Left ventricle myocardium inferior (tissue), 1 donor: ENCODE measurements at regions not wholly inside any gene's neighbourhood (a gene's known extent, or its start where the extent isn't known, plus 50 kb on each side); places are given as distances from the start of the nearest gene placed in this dataset.

Experiments used
- DNase-seq: peaks from one replicate; pipeline ENCODE4 v3.0.0-alpha.2; 2020
- H3K27ac ChIP-seq: fragments of 200-600 bp; replicated peaks from 2 replicates; pipeline ENCODE4 v1.8.0; 2021
- H3K27me3 ChIP-seq: fragments of 200-600 bp; 2 replicates; pipeline ENCODE4 v1.8.0; 2021; ENCODE audit warnings: low read depth
- H3K36me3 ChIP-seq: fragments of 200-600 bp; 2 replicates; pipeline ENCODE4 v1.8.0; 2021
- H3K4me1 ChIP-seq: fragments of 200-600 bp; 2 replicates; pipeline ENCODE4 v1.8.0; 2021
- H3K4me3 ChIP-seq: fragments of 200-600 bp; 2 replicates; pipeline ENCODE4 v1.8.0; 2021; ENCODE audit warnings: mild to moderate bottlenecking, moderate library complexity
- H3K9me3 ChIP-seq: fragments of 200-600 bp; replicated peaks from 2 replicates; pipeline ENCODE4 v1.8.0; 2021
- CTCF ChIP-seq: fragments of 200-600 bp; IDR thresholded peaks from 2 replicates; pipeline ENCODE4 v1.8.0; 2021; ENCODE audit warnings: antibody characterized with exemption, mild to moderate bottlenecking, borderline replicate concordance
- intact Hi-C: fragments of 100-400 bp; cut with micrococcal nuclease; formaldehyde crosslinking; loops from one replicate; pipeline ENCODE4 v1.11.0; 2022
- donor health status: DM: no; HTN: yes; CAD: no; lungs with severe emphysema.

DNA sequence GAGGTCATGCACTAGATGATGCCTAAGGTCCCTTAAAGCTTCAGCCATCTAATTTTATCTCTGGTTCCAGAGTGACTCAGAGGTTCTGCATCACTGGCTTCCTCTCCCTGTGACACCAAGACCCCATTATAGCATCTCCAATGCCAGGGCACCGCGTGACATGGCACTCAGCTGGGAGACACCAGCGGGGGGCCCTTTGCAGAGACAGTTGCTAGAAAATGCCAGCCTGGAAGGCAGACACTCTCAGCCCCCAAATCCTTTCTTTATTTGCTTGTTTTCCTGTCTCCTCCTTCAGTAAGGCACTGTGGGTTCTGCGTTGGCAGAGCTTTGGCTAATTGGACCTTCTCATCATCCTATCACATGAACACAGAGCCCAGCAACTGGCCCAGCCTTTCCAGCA is 123.5 kb upstream of the VRK1 start:
- Histone ChIP-seq H3K4me1 (no peaks in the 10 kb centered on the region), H3K4me3 (no peak overlapping the region), H3K36me3 (no peaks in the 10 kb centered on the region), H3K9me3 (no peaks in the 10 kb centered on the region), H3K27me3 (peaks cover 76% of the 10 kb centered on the region), H3K27ac (no peak overlapping the region)
- intact Hi-C loops = no loop called here
- DNase-seq = no peak
- TF ChIP-seq CTCF = no peak

DNA sequence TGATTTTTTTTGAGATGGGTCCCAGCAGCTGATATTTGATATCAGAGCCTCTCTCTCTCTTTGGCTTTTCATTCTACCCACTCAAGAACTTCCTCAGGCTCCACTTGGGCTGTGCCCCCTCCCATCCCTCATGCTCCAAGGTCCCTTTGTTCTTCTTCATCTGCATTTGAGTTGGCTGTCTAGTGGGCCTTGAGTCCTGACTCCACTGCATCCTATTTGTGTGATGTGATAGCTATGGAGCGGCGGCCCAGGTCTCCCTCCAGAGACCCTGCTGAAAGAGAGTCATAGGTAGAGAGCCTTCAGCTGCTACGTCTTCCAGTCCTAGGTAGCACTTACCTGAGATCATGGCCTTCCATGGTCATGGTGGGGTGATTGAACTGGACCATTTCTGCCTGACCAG is 123.1 kb upstream of the VRK1 start:
- no peaks in the 10 kb centered on the region for H3K4me1 ChIP-seq
- H3K27me3 ChIP-seq = peaks cover 77% of the 10 kb centered on the region
- TF ChIP-seq CTCF = no peak
- intact Hi-C loops = no loop called here
- no peak for DNase-seq
- H3K9me3 ChIP-seq = no peaks in the 10 kb centered on the region
- no peak overlapping the region for H3K27ac ChIP-seq
- H3K4me3 ChIP-seq = no peak overlapping the region
- no peaks in the 10 kb centered on the region for H3K36me3 ChIP-seq

DNA sequence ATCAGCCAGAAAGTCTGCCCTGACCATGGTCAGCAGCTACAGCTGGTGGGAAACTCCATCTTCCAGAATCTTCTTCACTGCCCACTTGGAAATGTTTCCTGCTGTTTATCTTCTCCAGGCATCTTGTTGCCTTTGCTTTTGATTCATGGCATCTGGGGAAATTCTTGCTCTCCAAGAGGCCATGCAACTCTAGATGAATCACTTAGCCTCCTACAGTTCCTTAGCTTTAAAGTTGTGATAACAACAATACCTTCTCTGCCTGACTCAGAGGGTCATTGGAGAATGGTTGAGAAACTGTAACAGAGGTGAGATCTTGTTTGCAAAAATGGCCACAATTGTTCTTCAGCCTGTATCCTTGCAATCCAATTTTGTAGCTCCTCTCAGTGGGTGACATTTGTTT is 121.0 kb upstream of the VRK1 start:
- no peaks in the 10 kb centered on the region for H3K9me3 ChIP-seq

DNA sequence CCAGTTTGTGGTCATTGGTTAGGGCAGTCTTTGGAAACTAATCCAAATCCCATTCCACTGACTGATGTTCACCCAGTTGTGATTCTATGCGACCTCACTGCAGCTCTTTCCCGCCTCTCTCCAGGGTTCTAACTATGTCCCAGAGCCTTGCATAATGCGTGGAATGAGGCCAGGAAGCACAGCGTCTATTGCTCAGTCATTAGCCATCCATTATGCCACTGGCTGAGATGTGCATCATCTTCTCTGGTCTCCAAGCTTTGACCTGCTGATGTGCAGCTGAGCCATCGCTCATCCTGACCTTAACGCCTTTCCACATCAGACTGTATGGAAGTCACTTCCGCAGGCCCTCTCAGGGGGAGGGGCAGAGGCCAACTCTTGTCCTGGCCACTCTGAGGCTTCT is 115.4 kb upstream of the VRK1 start:
- H3K4me1 ChIP-seq = no peaks in the 10 kb centered on the region
- H3K27ac ChIP-seq = no peak overlapping the region
- H3K4me3 ChIP-seq = no peak overlapping the region
- TF ChIP-seq CTCF = no peak
- H3K9me3 ChIP-seq = no peaks in the 10 kb centered on the region
- intact Hi-C loops = no loop called here
- DNase-seq = no peak
- peaks cover 69% of the 10 kb centered on the region for H3K27me3 ChIP-seq
- H3K36me3 ChIP-seq = no peaks in the 10 kb centered on the region

More for the DNA sequence above, 121.0 kb upstream of the VRK1 start:
- Histone ChIP-seq H3K36me3 (no peaks in the 10 kb centered on the region), H3K27me3 (peaks cover 68% of the 10 kb centered on the region), H3K4me3 (no peak overlapping the region), H3K4me1 (no peaks in the 10 kb centered on the region), H3K27ac (no peak overlapping the region)
- TF ChIP-seq CTCF = no peak
- no peak for DNase-seq
- intact Hi-C loops = no loop called here

DNA sequence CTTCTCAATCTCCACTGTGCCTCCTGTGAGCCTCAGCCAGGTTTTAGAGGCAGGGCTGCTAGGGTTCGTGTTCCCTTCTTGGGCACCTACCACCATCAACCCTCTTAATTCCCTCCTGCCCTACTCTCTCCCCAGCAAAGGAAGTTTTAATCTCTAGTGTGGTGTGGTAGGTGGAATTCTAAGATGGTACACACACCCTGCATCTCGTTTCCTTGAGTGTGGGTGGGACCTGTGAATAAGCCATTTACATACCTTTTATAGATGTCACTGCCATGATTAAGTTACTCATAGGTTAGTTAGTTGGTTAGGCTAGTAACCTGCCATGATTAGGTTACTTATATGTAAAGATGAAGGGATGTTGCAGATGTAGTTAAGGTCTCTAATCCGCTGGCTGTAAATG is 114.8 kb upstream of the VRK1 start:
- Histone ChIP-seq H3K36me3 (no peaks in the 10 kb centered on the region), H3K27ac (no peak overlapping the region), H3K4me3 (no peak overlapping the region), H3K27me3 (peaks cover 65% of the 10 kb centered on the region), H3K9me3 (no peaks in the 10 kb centered on the region), H3K4me1 (no peaks in the 10 kb centered on the region)
- intact Hi-C loops = no loop called here
- no peak for DNase-seq
- TF ChIP-seq CTCF = no peak
